Esophagus squamous epithelium (tissue), 5 donors: ENCODE measurements at regions not wholly inside any gene's neighbourhood (a gene's known extent, or its start where the extent isn't known, plus 50 kb on each side); places are given as distances from the start of the nearest gene placed in this dataset.

Source experiments
- DNase-seq: peaks from one replicate; lab custom pipeline; 2025; lab: John Stamatoyannopoulos, UW
- H3K27ac ChIP-seq, 4 donors: fragments of 200-600 bp; sonication (generic); one replicate each; pipeline ENCODE4 v1.5.1; 2016 to 2019; ENCODE audit warnings: mild to moderate bottlenecking in 1 of 4
- H3K27me3 ChIP-seq, 4 donors: fragments of 200-600 bp; sonication (generic); 1 replicate in 3 of 4; 2 replicates in 1 of 4; pipeline versions ENCODE4 v1.5.1 to v1.6.0; 2017 to 2021; ENCODE audit warnings: antibody characterized with exemption in 1 of 4
- H3K36me3 ChIP-seq, 3 donors: fragments of 200-600 bp; sonication (generic); one replicate each; pipeline ENCODE4 v1.5.1; 2016 to 2019
- H3K4me1 ChIP-seq, 3 donors: fragments of 200-600 bp; sonication (generic); one replicate each; pipeline ENCODE4 v1.5.1; 2017 to 2019
- H3K4me3 ChIP-seq, 4 donors: fragments of 200-600 bp; sonication (generic); 1 replicate in 3 of 4; 2 replicates in 1 of 4; pipeline ENCODE4 v1.5.1; 2016 to 2019; ENCODE audit warnings: mild to moderate bottlenecking in 2 of 4, moderate library complexity in 1 of 4
- H3K9me3 ChIP-seq, 3 donors: fragments of 200-600 bp; sonication (generic); one replicate each; pipeline ENCODE4 v1.5.1; 2016 to 2019
- CTCF ChIP-seq, 6 experiments: fragments of 450-650 bp in 4 of 6; fragments of 200-600 bp in 2 of 6; sonication (generic) in 2 of 6; IDR thresholded peaks; one replicate each; pipeline ENCODE4 v1.5.1; 2016 to 2019; ENCODE audit warnings: antibody characterized with exemption in 6 of 6, mild to moderate bottlenecking in 4 of 6, moderate library complexity in 4 of 6
- POLR2A ChIP-seq, 4 donors: fragments of 450-650 bp; IDR thresholded peaks; one replicate each; pipeline ENCODE4 v1.6.1; 2017; ENCODE audit warnings: antibody characterized with exemption in 4 of 4, mild to moderate bottlenecking in 4 of 4, moderate library complexity in 3 of 4
- WGBS, 2 donors: methylation state at CpG; one replicate each; pipeline ENCODE4 v1.1.5; 2018; 5-methylcytosine and 5-hydroxymethylcytosine counted together
- intact Hi-C: fragments of 100-400 bp; cut with DNase I; formaldehyde crosslinking; loops from one replicate; pipeline ENCODE4 v1.15.0; 2022
- donor health status: DM: yes; HTN: yes; CAD: no.

- Histone ChIP-seq H3K27me3 (no peaks in the 10 kb centered on the region), H3K9me3 (no peaks in the 10 kb centered on the region), H3K27ac (no peak overlapping the region), H3K4me1 (no peaks in the 10 kb centered on the region), H3K36me3 (no peaks in the 10 kb centered on the region), H3K4me3 (no peak overlapping the region)
- no peak for TF ChIP-seq POLR2A (IDR thresholded peaks at IDR 0.05)
- no peak for TF ChIP-seq CTCF (IDR thresholded peaks at IDR 0.05)
- intact Hi-C loops, result no loop called here
- DNase-seq, result no peak
- WGBS, 2 donors, result 70 to 85% methylated on average over 2 of the region's 4 CpGs
Observed at GRCh38 chr15:49734831-49735508, 114.1 kb downstream of the DTWD1 start.

GRCh38 chr15:49737127-49737526 lies 116.3 kb downstream of the DTWD1 start:
- no peaks in the 10 kb centered on the region for H3K4me1 ChIP-seq
- H3K27me3 ChIP-seq, result no peaks in the 10 kb centered on the region
- no peak for DNase-seq
- H3K9me3 ChIP-seq, result no peaks in the 10 kb centered on the region
- H3K4me3 ChIP-seq, result no peak overlapping the region
- H3K36me3 ChIP-seq, result no peaks in the 10 kb centered on the region
- no peak for TF ChIP-seq CTCF (IDR thresholded peaks at IDR 0.05)
- no peak for TF ChIP-seq POLR2A (IDR thresholded peaks at IDR 0.05)
- intact Hi-C loops, result no loop called here
- no peak overlapping the region for H3K27ac ChIP-seq

GRCh38 chr15:49741712-49742111 lies 120.9 kb downstream of the DTWD1 start:
- no peak for DNase-seq
- TF ChIP-seq POLR2A (IDR thresholded peaks at IDR 0.05) (no peak), CTCF (IDR thresholded peaks at IDR 0.05) (no peak)
- Histone ChIP-seq H3K27me3 (no peaks in the 10 kb centered on the region), H3K4me1 (no peaks in the 10 kb centered on the region), H3K9me3 (no peaks in the 10 kb centered on the region), H3K27ac (no peak overlapping the region), H3K36me3 (no peaks in the 10 kb centered on the region), H3K4me3 (no peak overlapping the region)
- intact Hi-C loops, result no loop called here

- Histone ChIP-seq H3K4me1 (no peaks in the 10 kb centered on the region), H3K36me3 (no peaks in the 10 kb centered on the region), H3K9me3 (no peaks in the 10 kb centered on the region), H3K4me3 (no peak overlapping the region), H3K27me3 (no peaks in the 10 kb centered on the region), H3K27ac (no peak overlapping the region)
- WGBS, 2 donors, result 83 to 86% methylated on average over 1 to 3 of the region's 3 CpGs
- no peak for TF ChIP-seq POLR2A (IDR thresholded peaks at IDR 0.05)
- no peak for TF ChIP-seq CTCF (IDR thresholded peaks at IDR 0.05)
- DNase-seq, result no peak
- intact Hi-C loops, result no loop called here
Observed at GRCh38 chr15:49742381-49742780, 121.5 kb downstream of the DTWD1 start.

- intact Hi-C loops, result no loop called here
- no peak for DNase-seq
- Histone ChIP-seq H3K27ac (no peak overlapping the region), H3K9me3 (no peaks in the 10 kb centered on the region), H3K36me3 (no peaks in the 10 kb centered on the region), H3K27me3 (no peaks in the 10 kb centered on the region), H3K4me3 (no peak overlapping the region), H3K4me1 (no peaks in the 10 kb centered on the region)
- 75 to 84% methylated on average over 1 of the region's 1 CpG for WGBS, 2 donors
- no peak for TF ChIP-seq CTCF (IDR thresholded peaks at IDR 0.05)
- no peak for TF ChIP-seq POLR2A (IDR thresholded peaks at IDR 0.05)
Observed at GRCh38 chr15:49747340-49747739, 126.5 kb downstream of the DTWD1 start.
